SK-N-SH treated with all-trans-retinoic acid at 6 μM for 48 hours (cell line): ENCODE measurements at regions not wholly inside any gene's neighbourhood (a gene's known extent, or its start where the extent isn't known, plus 50 kb on each side); places are given as distances from the start of the nearest gene placed in this dataset.

Experiments
- ARNTL ChIP-seq: fragments of 450-650 bp; formaldehyde crosslinking; IDR thresholded peaks from 2 replicates; pipeline ENCODE4 v1.5.0; 2020; ENCODE audit warnings: low read depth, mild to moderate bottlenecking, moderate library complexity, borderline replicate concordance
- BACH2 ChIP-seq: fragments of 250-450 bp; sonication (Bioruptor Pico); IDR thresholded peaks from 2 replicates; pipeline ENCODE4 v1.9.0; 2021; ENCODE audit warnings: mild to moderate bottlenecking, borderline replicate concordance
- CREB5 ChIP-seq: fragments of 250-450 bp; sonication (Bioruptor Pico); IDR thresholded peaks from 2 replicates; pipeline ENCODE4 v1.5.1; 2020; ENCODE audit warnings: low read depth, mild to moderate bottlenecking, moderate library complexity
- CSDC2 ChIP-seq: fragments of 250-450 bp; sonication (Bioruptor Pico); IDR thresholded peaks from 2 replicates; pipeline ENCODE4 v1.5.0; 2020; ENCODE audit warnings: mild to moderate bottlenecking, moderate library complexity
- GLIS3 ChIP-seq: fragments of 250-450 bp; sonication (Bioruptor Pico); IDR thresholded peaks from 2 replicates; pipeline ENCODE4 v1.5.0; 2020; ENCODE audit warnings: mild to moderate bottlenecking, moderate library complexity
- PATZ1 ChIP-seq: fragments of 250-450 bp; sonication (Bioruptor Pico); IDR thresholded peaks from 2 replicates; pipeline ENCODE4 v1.8.0; 2020; ENCODE audit warnings: mild to moderate bottlenecking, moderate library complexity, borderline replicate concordance
- TCF4 ChIP-seq: fragments of 250-450 bp; sonication (Bioruptor Pico); IDR thresholded peaks from 2 replicates; pipeline ENCODE4 v1.8.0; 2021; ENCODE audit warnings: mild to moderate bottlenecking, moderate library complexity, borderline replicate concordance
- TOX ChIP-seq: fragments of 250-450 bp; sonication (Bioruptor Pico); IDR thresholded peaks from 2 replicates; pipeline ENCODE4 v1.8.0; 2021; ENCODE audit warnings: mild to moderate bottlenecking, moderate library complexity, borderline replicate concordance
- TSHZ2 ChIP-seq: fragments of 250-450 bp; sonication (Bioruptor Pico); IDR thresholded peaks from 2 replicates; pipeline ENCODE4 v1.5.0; 2020; ENCODE audit warnings: mild to moderate bottlenecking, moderate library complexity
- ZFP3 ChIP-seq: fragments of 250-450 bp; sonication (Bioruptor Pico); IDR thresholded peaks from 2 replicates; pipeline ENCODE4 v1.5.0; 2020; ENCODE audit warnings: mild to moderate bottlenecking, moderate library complexity
- ZFP30 ChIP-seq: fragments of 450-650 bp; formaldehyde crosslinking; IDR thresholded peaks from 2 replicates; pipeline ENCODE4 v1.5.0; 2022; ENCODE audit warnings: mild to moderate bottlenecking, moderate library complexity
- ZNF8 ChIP-seq: fragments of 450-650 bp; formaldehyde crosslinking; IDR thresholded peaks from 2 replicates; pipeline ENCODE4 v1.5.0; 2020; ENCODE audit warnings: mild to moderate bottlenecking, moderate library complexity

- no peak for TF ChIP-seq CREB5 (CRISPR knock-in tag)
- TF ChIP-seq PATZ1 (CRISPR knock-in tag), result no peak
- TF ChIP-seq TSHZ2 (CRISPR knock-in tag), result no peak
- no peak for TF ChIP-seq ZFP3 (CRISPR knock-in tag)
- no peak for TF ChIP-seq ARNTL (CRISPR knock-in tag)
- no peak for TF ChIP-seq ZNF8 (CRISPR knock-in tag)
- TF ChIP-seq CSDC2, result no peak
- no peak for TF ChIP-seq BACH2 (CRISPR knock-in tag)
- TF ChIP-seq ZFP30 (CRISPR knock-in tag), result no peak
- TF ChIP-seq TOX, result no peak
- TF ChIP-seq TCF4 (CRISPR knock-in tag), result no peak
- no peak for TF ChIP-seq GLIS3
These were observed 197.4 kb upstream of the MTPN start for GRCh38 chr7:136174477-136175125.
